HK-2 (cell line): ENCODE measurements at regions not wholly inside any gene's neighbourhood (a gene's known extent, or its start where the extent isn't known, plus 50 kb on each side); places are given as distances from the start of the nearest gene placed in this dataset.
"Not testable (repeated sequence)": the region's sequence is repeated elsewhere in the genome, so short reads cannot be mapped to it uniquely, and the experiment has no call there.

Experiments
- DNase-seq: peaks from one replicate; pipeline ENCODE4 v3.0.0-alpha.2; 2018; ENCODE audit not compliant: unreplicated experiment

DNA sequence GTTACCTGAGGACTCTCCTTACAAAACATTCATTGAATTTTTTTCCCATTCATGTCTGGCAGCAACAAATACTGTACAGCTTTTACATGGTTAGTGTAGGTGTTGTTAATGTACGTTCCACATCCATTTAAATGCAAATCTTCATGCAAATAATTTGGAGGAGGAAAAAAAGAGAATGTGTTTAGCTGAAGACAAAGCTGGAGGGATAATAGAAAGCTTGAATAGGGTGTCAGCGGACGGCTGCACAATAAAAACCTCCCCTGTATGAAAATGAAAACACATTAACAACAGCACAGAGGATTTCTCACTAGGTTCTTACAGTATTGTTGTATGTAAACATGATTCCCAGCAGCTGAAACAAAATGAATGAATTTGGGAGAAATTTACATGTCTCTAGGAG is 231.5 kb downstream of the ZNF608 start:
- no peak for DNase-seq

DNA sequence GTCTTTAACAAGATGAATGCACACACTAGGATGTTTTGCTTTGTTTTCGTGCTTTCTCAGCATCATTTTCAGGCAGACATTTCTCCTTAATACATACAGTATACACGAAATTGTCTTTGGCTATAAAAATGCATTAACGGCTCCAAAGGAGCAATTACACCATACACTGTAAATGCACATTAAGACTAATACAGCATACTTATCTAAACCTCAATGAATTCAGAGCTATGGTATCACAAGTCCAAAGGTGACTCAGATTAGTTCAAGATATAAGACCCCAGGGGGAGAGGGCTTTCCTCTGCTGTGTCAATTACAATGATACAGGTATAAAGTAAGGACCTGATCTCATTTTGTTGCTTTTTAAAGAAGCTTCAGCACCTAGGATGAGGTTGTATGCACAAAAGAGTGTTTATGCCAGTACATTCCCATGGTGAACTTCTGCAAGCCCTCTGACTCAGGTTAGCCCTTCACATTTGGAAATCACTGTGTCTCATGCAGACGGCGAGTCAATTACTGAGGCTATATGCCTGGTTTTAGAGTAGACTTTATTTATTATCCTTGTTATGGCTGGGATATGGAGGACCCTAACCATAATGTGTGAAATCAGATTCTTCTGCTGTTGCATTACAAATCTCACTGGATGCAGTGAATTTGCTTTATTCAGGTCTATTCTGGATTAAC is 233.3 kb downstream of the ZNF608 start:
- no peak for DNase-seq

- DNase-seq = no peak
Measured at GRCh38 chr5:124512236-124512635, 234.2 kb downstream of the ZNF608 start.

DNA sequence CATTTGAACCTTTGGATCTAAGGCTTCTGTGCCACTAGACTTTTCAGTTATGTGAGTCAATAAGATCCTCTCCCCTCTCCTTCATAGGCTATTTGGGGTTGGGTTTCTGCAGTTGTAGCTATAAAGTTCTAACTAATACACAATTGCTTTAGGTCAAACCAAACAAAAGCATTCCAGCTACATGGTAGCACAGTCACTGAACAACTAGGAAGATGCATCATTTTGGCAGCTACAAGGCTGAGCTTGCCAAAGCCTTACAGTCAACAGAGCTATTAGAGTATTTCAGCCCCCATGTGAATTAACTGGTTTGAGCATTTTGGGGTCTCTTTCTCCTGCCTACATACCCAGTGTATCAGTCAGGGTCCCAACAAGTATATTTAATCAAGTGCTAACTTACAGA is 234.6 kb downstream of the ZNF608 start:
- no peak for DNase-seq

- no peak for DNase-seq
Measured at GRCh38 chr5:124507688-124508087, 238.8 kb downstream of the ZNF608 start.

- no peak for DNase-seq
Measured at GRCh38 chr5:124504081-124504916, 242.1 kb downstream of the ZNF608 start.

DNA sequence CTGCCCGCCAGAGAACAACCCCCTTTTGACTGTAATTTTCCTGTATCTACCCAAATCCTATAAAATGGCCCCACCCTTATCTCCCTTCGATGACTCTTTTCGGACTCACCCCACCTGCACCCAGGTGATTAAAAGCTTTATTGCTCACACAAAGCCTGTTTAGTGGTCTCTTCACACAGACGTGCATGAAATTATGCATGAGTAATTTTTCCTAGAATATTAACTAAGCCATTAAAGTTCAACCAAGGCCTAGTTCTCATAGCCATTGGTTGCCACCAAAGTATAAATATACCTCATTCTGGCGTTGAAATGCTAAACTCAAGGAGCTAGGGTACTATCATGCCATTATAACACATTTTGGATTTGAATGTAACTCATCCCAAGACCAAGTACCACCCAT is 243.9 kb downstream of the ZNF608 start:
- DNase-seq = no peak

DNA sequence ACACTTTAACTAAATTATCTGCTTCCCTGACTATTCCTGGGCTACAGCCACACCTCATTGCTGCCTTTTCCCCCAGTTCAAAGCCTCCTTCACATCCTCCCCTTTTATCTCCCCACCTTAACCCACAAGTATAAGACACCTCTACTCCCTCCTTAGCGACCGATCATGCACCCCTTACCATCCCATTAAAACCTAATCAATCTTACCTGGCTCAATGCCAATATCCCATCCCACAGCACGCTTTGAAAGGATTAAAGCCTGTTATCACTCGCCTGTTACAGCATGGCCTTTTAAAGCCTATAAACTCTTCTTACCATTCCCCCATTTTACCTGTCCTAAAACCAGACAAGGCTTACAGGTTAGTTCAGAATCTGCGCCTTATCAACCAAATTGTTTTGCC is 246.6 kb downstream of the ZNF608 start:
- not testable (repeated sequence) for DNase-seq

- not testable (repeated sequence) for DNase-seq
Measured at GRCh38 chr5:124496968-124497367, 249.5 kb downstream of the ZNF608 start.

- no peak for DNase-seq
Measured at GRCh38 chr5:124494540-124495116, 251.8 kb downstream of the ZNF608 start.

GRCh38 chr5:124492444-124493224 is 253.8 kb downstream of the ZNF608 start:
- DNase-seq = no peak

DNA sequence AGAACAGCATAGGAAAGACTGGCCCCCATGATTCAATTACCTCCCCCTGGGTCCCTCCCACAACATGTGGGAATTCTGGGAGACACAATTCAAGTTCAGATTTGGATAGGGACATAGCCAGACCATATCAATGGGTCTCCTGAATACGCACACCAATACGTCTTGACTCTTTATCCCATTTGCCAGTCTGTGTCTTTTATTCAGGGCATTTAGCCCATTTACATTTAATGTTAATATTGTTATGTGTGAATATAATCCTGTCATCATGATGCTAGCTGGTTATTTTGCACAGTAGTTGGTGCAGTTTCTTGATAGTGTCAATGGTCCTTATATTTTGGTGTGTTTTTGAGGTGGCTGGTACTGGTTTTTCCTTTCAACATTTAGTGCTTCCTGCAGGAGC is 256.1 kb downstream of the ZNF608 start:
- not testable (repeated sequence) for DNase-seq

DNA sequence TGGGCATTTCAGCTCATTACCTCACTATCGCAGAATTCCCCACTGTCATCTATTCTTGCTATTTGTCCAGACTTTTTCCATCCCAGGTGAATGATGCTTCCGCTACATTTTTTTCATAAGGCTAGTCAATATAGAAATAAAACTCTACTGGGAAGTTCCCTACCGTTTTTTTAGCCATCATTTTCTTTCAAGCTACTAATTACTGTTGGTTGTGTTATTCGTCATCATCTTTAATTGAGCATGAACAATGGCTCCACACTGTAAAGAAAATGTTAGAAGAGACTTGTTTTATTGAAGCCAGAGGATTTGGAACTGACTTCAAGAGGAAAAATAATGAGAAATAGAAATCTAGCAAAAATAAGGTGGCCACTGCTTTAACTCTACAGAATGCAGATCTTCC is 265.0 kb downstream of the ZNF608 start:
- DNase-seq = no peak

GRCh38 chr5:124480964-124481363 is 265.5 kb downstream of the ZNF608 start:
- no peak for DNase-seq

DNA sequence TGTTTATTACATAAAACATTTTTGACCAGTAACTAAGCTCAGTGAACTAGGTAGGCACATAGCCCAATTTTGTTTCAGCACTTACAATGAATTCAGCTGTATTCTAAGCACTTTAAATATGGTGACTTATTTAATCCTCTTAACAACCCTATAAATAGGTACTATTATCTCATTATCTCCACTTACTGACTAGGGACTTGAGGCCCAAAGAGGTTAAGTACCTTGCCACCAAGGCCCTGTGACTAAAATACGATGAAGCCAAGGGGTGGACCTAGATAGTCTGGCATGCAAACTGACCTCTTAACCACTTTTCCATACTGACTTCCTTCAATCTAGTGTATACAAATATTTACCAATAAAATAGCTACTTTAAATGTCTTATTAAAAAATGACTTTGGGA is 266.4 kb downstream of the ZNF608 start:
- DNase-seq = no peak

DNA sequence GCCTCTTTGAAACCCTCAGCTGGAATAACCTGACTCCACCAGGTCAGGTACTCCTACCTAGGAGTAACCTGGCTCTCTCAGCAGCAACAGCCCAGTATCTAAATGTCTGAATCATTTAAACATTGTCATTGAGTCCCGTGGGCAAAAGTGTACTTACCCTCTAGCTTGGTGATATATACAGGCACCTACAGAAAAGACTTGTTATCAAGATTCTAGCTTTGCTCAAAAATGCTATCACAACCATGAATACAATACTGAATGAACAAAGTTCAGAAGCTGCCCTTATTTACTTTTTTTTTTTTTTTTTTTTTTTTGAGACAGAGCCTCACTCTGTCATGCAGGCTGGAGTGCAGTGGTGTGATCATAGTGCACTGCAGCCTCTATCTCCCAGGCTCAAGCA is 268.2 kb downstream of the ZNF608 start:
- no peak for DNase-seq

GRCh38 chr5:124477577-124477976 is 268.9 kb downstream of the ZNF608 start:
- no peak for DNase-seq

DNA sequence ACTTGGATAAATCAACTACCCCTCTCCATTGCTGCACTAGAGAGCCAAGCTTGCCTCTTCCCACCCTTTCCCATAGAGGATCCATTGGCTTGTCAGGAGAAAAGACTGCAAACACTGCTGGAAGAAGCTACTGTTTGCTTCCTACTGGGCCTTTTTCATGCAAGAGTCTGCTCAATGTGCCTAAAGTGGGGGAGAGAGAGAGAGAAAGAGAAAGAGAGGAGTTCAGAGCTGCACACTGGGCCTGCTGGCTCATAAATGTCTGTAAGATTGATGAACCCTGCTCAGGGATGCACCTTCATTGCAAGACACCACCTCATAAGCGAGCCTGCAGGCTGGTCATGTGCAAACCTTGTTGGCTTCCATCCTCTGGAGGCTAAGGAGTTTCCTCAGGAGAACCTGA is 269.4 kb downstream of the ZNF608 start:
- no peak for DNase-seq

GRCh38 chr5:124474528-124475215 is 271.8 kb downstream of the ZNF608 start:
- DNase-seq = no peak

- no peak for DNase-seq
Measured at GRCh38 chr5:124468671-124469411, 277.6 kb downstream of the ZNF608 start.

GRCh38 chr5:124467745-124468144 is 278.7 kb downstream of the ZNF608 start:
- no peak for DNase-seq
